ENCODE measurements at regions not wholly inside any gene's neighbourhood (a gene's known extent, or its start where the extent isn't known, plus 50 kb on each side); places are given as distances from the start of the nearest gene placed in this dataset.

DNA sequence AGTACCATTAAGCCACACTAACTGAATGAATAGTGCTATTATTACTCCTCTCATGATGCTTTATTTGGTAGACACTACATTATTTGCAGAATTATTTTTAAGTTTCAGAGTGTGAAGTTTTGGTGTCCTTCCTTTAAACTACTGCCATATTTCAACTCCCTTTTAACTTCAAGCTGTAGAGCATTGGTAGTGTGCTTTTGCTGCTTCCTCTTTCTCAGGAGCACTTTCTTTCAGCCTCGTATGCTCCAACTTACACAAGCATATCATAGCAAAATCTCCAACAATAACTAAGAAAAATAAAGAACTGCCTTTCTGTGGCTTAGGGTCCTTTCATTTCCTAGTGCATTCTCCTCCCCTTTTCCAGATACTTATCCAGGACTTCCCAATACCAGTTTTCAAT, 476.4 kb upstream of the AGTR1 start:
- TF ChIP-seq POLR2AphosphoS5 (IDR thresholded peaks at IDR 0.05; ENCODE audit: insufficient read depth in 1 of 2, low read depth in 1 of 2) (no peak), POLR2A (IDR thresholded peaks at IDR 0.05) (no peak)
